Hepatic stellate cell (primary cell): ENCODE measurements at regions not wholly inside any gene's neighbourhood (a gene's known extent, or its start where the extent isn't known, plus 50 kb on each side); places are given as distances from the start of the nearest gene placed in this dataset.

Experiments used
- DNase-seq: peaks from one replicate; pipeline ENCODE4 v3.0.0; 2011; ENCODE audit warnings: low spot score

DNA sequence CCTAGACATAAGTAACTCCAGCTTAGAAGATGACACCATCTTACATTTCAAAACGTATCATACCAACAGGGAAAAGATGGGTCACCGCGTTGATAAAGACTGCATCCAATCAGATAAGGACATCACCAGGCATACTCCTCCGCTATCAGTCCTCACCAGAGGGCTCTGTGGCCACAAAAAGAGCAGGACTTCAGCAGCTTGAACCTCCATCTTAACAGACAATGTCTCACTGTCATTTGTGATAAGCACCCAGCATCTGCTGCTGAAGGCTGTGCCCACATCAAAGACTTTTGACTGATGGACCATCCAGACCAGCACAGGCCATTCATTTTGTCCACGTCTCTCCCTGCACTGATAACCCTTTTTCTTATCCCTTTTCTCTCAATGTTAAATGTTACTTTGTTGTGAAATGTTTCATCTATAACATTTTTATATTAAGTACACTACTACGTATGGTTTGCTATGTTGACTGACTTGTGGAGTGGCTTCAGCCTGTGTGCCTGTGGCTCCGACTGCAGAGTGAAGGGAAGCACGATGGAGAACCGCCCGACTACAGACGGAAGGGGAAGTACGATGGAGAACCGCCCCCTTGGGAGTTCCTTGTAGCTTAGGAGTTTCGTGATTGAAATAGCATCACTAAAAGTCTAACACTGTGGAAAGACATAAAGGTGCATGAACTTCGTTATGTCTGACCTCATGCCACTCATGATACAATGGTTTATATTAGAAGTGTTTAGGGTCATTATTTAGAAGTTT is 595.4 kb upstream of the AGA start:
- no peak for DNase-seq

DNA sequence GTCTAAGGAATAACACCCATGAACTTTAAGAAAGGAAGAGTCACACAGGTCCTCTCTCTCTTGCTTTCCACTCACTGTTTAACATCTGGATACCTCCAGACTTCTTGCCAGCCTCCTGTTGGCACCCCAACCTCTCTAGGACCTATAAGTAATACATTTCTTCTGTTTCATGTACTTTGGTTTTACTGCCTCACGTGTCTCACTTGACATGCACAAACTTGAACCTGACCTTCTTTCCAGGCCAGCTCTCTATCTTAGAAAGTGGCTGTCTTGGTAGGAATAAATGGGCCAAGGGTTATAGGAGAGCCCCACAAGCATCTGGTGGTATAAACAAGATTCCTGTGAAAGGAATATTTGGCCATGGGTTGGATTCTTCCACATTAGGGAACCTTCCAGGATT is 614.8 kb upstream of the AGA start:
- DNase-seq: no peak

DNA sequence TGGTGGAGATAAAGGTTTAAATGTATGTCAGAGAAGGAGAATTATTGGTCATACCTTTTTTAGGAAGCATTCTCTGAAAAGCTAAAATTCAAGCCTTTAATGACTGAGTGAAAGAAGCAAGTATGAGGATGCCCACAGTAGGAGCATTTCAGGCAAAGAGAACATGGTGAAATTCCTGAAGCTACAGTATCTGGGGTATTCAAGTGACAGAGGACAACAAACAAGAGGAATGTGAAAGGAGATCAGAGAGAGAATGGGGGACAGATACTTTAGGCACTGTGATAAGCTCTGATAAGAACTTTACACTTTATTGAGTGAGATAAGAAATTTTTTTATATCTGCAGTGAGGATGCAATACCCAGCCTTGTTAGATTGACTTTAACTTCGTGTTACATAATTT is 621.3 kb upstream of the AGA start:
- no peak for DNase-seq

DNA sequence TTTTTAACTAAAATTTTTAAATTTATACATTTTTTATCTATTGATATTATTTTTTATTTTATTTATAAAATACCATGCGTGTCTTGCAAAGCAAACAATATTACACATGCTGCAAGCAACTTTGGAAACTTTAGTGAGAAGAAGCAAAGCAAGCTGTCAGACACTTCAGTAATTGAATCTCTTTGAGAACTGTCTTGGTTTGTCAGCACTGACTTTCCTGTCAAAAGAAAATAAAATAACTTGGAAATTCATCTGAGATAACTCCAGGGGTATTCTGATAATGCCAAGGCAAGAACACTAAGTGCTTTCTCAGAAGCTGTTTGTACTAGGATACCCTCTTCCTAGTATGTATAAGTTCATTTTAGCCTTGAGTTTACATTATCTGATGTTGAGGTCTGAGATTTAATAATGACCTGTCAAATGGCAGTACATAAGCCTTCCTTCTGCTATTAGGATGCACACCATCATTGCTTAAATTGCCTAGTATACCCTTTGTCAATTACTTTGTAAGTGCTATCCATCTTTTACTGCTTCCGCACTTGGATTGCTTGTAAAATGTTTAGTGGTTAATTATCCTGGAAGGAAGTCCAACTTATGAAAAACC is 624.2 kb upstream of the AGA start:
- DNase-seq: no peak

DNA sequence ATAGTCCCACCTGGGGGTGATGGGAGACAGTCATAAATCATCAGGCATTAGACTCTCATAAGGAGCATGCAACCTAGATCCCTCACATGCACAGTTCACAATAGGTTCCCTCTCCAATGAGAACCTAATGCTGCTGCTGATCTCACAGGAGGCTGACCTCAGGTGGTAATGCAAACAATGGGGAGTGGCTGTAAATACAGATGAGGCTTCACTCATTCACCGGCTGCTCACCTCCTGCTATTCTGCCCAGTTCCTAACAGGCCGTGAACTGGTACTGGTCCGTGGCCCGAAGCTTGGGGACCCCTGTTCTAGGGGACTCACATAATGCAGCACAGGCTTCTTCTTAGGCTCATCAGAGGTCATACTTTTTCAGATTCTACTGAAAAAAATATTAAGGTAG is 625.9 kb upstream of the AGA start:
- DNase-seq: no peak

DNA sequence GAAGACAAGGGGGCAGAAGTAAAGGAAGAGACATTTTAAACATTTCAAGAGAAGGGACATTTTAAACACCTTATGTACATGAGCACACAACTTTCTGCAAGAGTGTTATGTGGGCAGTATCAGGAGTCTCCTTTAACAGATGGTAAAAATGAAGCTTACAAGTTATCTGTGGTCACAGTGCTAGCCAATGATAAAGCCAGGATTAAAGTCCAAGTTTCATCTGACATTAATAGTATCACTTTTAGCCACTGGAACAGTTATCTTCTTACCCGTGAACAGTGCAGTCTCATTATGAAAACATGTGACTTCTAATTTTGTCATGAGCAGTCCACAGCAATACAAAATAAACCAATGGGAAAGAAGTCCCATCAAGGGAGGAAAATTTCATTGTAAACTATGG is 627.9 kb upstream of the AGA start:
- no peak for DNase-seq

DNA sequence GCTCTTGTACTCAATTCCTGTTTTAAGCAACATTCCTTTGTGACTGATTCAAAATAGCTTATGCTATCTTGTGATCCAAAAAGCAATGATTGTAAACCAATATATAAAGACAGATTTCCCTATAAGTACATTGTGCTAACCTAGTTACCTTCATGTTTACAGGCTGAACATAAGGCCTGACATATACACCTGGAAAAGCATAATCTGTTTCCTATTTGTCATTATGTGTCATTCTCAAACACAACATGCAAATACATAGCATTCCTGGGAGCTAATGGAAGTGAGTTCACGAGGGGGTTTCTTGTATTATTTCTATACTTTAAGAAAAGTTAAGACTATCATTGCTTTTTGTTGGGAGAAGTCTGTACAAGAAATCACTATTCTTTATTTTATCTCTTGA is 638.1 kb upstream of the AGA start:
- no peak for DNase-seq

DNA sequence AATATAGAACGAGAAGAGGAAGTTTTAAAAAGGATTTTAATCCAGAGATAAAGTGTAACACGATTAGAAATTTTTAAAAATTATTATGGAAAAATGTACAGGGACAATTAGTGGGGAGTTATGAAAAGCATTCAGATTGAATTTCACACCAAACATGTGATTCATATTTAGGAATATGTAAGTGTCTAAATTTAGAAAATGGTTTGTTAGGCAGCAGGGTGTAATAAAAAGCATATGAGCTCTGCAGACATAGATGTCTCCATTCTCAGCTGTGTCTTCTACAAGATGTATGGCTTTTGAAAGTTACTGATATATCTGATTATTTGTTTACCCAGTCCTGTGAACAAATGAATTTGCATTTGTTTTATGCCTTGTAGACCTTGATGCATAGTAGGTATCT is 638.9 kb upstream of the AGA start:
- no peak for DNase-seq

DNA sequence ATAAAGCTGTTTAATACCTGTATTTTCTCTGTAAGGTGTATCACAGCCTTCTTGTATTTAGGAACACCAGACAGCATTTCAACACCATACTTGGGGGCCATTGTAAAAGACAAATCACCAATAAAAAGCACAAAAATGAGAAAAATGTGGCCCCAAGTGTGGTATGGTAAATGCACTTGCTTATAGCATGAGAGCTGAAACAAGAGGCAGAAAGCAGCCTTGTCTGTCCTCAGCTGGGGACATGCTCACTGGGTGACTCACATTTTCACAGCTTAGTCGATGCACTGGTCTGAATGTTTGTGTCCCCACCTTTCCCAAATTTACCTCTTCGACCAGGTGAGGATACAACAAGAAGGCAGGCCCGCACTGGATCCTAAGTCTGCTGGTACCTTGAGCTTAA is 639.7 kb upstream of the AGA start:
- no peak for DNase-seq

DNA sequence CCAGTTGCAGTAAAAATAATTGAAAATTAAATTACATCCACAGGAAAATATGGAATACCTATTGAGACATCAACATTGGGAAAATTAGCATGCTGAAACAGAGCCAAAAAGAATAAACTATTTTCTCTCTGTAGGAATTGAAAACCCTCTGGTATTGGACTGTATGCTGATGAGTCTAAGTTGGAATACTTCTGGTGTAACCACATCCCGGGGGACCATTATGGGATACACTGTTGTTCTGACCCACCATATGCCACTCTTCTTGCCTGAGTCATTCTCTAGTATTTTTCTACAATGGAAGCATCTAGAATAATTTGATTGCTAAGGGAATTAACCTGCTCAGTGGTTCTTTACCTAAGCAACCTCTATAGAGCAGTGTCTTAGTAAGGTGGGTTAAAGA is 640.7 kb upstream of the AGA start:
- no peak for DNase-seq

DNA sequence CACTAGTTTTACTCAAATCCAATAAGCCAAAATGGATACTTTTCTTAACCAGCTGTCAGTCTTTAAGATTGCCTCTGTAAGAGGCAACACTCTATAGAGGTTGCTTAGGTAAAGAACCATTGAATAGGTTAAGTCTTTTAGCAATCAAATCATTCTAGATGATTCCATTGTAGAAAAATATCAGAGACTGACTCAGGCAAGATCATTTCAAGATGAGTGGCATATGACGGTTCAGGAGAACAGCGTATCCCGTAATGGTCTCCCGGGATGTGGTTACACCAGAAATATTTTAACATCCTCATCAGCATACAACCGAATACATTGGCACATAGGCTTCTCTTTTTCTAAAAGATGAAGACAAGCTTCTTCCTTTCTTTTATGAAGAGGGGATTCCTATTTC is 641.7 kb upstream of the AGA start:
- no peak for DNase-seq

DNA sequence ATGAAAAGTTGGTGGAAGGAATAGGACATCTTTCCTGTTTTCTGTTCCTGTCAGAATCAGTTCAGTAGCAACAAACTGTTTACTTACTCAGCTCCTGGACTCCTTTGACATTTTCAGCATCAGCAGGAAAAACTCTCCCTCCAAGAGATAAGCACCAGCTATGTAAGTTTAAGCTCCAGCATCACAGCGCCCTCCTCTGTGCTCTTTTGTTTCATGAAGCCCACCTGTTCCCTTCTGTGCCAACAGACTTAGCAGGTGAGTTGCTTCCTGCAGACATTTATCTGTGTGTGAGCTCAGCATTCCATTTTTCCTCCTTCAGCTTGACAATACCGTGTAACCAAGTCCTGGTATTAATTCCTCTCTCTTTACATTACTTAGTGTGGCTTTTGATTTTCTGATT is 644.1 kb upstream of the AGA start:
- DNase-seq: no peak

DNA sequence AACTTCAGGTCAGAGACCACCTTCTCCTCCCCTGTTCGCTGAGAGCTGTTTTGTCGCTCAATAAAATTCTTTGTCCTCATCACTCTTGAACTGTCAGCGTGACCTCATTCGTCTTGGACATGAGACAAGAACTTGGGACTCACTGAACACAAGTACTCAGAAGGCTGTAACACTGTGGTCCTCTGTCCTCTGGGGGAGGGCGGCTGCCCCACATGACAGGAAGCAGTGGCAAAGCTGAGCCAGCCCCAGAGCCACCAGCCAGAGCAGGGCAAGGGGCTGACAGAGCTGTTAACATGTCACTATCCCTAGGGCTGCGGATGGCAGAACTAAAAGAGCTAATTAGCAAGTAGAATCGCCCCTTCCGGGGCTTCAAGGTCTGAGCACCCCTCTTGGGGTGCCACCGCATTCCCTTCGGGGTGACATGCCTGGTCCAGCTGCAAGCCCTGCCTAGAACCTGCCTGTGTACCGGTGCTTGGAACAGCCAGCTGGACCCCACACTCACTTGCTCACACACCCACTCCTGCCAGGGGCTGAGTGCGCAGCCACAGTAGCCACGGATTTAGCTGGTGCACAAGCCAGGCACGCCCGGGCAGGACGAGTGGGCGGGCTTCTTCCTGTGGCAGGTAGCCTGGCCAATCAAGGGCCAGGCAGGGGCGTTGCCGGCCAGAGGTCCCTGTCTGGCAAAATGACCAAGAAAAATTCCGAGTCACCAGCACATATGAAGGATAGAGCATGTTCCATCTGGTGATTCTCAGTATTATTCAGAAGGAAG is 648.6 kb upstream of the AGA start:
- DNase-seq: no peak

DNA sequence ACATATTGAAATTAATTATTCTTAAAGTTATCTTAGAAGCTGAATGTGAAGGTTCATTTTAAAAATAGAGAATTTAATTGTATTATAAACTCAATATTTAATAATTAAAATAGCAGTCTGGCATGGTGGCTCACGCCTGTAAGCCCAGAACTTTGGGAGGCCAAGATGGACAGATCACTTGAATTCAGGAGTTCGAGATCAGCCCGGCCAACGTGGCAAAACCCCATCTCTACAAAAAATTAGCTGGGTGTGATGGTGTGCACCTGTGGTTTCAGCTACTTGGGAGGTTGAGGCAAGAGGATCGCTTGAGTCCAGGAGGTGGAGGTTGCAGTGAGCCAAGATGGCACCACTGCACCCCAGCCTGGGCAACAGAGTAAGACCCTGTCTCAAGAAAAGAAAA is 659.9 kb upstream of the AGA start:
- DNase-seq: no peak

DNA sequence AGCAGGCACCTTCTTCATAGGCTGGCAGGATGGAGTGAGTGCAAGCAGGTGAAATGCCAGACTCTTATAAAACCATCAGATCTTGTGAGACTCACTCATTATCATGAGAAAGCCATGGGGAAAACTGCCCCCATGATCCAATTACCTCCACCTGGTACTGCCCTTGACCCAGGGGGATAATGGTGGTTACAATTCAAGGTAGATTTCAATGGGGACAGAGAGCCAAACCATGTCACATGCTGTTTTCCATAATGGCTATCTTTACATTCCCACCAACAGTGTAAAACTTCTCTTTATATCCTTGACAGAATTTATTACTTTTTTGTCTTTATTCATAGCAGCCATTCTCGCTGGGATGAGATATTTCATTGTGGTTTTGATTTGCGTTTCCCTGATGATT is 663.0 kb upstream of the AGA start:
- no peak for DNase-seq

DNA sequence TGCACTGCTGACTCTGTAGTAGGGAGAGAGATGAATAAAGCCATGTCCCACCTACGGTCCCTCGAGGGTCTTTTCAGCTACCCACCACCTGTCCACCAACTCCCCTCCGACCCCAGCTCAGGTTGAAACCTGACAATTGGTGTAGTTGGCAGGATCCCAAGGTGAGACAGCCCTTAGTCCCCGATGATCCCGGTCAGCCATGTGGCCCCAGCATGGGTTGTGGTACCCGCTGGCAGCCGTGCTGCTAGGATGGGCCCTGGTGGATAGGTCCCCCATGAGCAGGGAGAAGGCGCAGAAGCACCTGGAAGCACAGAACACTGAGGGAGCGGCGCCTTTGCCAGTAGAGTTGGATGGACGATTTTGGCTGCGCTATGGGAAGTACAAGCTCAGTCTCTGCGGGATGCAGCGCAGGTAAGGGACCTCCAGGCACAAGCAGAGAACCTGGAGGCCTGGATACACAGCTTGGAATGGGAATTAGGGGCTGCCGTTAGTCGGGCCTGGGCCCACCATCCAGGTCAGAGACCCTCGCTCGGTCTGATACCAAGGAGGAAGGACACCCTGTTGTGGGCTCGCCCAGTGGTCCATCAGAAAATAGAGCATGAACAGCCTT is 694.6 kb upstream of the AGA start:
- DNase-seq: no peak

DNA sequence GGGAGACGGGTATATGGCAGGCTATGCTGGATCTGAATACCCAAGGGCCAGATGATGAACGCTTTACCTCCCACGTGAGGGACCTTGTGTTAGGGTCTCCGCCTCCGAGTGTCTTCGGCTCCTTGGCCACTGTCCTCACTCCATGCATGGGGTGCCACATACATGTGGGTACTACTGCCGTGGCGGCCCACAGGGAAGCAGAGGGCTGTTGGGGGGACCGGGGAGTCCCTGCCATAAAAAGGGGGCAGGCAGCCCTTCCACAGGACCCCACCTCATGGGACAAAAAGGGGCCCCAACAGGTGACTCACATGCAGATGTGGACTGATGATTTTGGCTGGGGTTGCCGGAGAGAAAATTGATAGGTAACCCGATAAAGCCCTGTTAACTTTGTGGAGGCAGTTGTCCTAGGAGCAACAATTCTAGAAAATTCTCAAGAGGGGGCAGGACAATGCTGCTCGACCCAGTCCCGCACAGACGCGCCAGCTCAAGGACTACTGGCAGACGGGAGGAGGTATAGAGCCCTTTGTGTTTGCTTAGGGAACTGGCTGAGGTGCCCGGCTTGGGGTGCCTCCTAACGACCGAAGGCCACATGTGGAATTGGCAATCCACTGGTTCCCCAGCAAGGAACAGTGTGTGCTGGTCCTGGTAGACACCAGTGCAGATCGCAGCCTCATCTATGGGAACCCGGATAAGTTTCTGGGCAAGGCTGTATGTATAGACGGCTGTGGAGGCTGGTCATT is 695.7 kb upstream of the AGA start:
- no peak for DNase-seq

DNA sequence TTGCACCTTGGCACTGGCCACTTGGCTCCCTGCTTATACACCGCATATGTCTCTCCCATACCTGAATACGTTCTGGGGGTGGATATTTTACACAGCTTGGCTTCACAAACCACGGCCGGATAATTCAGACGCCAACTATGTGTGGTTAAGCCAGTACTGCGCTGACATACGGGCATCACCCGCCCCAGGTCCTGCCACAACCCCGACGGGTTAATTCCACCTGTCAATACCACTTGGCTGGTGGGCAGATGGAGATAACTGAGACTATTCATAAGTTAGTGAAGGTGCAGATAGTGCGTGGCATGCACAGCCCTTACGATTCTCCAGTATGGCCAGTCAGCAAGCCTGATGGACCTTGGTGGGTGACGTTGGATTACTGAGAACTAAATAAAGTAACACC is 696.3 kb upstream of the AGA start:
- DNase-seq: no peak

DNA sequence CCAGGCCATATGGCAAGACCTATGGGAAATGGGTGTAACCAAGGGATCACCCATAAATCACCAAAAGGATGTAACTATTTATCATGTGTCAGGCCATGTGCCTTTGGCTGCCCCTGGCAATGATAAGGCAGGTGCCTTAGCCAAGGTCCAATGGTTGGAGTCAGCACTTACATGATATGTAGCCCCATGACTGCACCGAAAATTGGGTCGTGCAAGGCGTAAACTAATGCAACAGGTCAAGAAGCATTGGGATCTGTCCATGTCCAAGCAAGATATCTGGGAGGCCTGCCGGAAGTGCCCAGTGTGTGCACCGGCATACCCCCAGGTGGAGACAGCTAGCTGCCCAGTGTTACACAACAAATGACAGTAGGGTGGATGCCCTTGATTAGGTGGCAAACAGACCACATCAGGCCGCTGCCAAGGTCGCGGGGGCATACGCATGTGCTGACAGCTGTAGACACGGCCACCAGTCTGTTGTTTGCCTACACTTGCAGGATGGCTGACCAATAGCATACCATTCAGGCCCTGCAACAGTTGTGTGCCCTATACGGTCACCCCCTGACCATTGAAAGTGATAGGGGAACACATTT is 698.2 kb upstream of the AGA start:
- no peak for DNase-seq

DNA sequence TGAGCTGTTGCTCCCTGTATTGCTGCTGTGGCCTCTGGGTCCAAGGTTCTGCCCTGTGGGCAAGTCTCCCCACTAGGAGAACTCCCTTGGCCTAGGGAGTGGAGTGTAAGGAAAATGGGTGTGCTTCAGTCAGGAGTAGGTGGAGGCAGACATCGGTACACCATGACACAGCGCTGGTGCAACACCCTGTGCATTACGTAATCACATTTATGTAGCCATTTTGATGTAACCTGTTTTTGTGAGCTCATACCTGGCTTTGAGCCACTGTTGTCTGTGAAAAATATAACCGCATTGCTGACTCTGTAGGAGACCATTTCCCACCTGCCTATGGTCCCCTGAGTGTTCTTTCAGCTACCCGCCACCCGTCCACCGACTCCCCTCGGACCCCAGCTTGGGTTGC is 700.5 kb upstream of the AGA start:
- no peak for DNase-seq

DNA sequence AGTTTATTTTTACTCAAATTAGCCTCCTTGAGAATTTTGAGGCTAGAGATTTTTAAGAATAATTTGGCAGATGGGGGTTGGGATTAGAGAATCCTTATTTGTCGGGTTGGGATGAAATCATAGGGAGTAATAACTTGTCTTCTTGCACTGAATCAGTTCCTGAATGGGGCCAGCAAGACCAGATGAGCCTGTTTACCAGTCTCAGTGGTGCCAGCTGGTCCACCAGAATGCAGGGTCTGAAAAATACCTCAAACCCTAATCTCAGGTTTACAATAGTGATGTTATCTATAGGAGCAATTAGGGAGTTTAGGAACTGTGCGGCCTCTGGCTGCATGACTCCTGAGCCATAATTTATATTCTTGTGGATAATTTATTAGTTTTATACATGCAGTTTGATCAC is 705.9 kb upstream of the AGA start:
- DNase-seq: no peak
